H1 (cell line): ENCODE measurements at regions not wholly inside any gene's neighbourhood (a gene's known extent, or its start where the extent isn't known, plus 50 kb on each side); places are given as distances from the start of the nearest gene placed in this dataset.

Source experiments
- CTCF ChIA-PET: fragments of 300-600 bp; sonication (Branson Sonifier 250); formaldehyde crosslinking; loops from one replicate; lab custom pipeline; 2021; ENCODE audit not compliant: partially characterized antibody; lab: Charles Lee
- POLR2A ChIA-PET: fragments of 300-600 bp; sonication (Branson Sonifier 250); formaldehyde crosslinking; loops from one replicate; lab custom pipeline; 2021; ENCODE audit warnings: inconsistent platforms; ENCODE audit not compliant: partially characterized antibody; lab: Charles Lee
- DNase-seq, 2 experiments: peaks; one replicate each; pipeline versions ENCODE4 v3.0.0 to v3.0.0-alpha.2; 2010 to 2022; ENCODE audit warnings: low spot score in 2 of 2, low read depth in 1 of 2, mixed read lengths in 1 of 2
- FAIRE-seq: peaks from 2 replicates; lab custom pipeline; 2011; peaks lifted over from hg19 to GRCh38; lab: Jason Lieb, UNC
- H2AFZ ChIP-seq: 2 replicates; pipeline ENCODE4 v1.8.1; 2012; ENCODE audit warnings: low read length, inconsistent platforms
- H2AK5ac ChIP-seq: 2 replicates; pipeline ENCODE4 v1.6.1; 2013; ENCODE audit warnings: low read depth, low read length
- H2BK120ac ChIP-seq: replicated peaks from 2 replicates; pipeline ENCODE3; 2013; ENCODE audit warnings: low read depth, low read length, inconsistent platforms
- H2BK12ac ChIP-seq: 2 replicates; pipeline ENCODE4 v1.6.1; 2013; ENCODE audit warnings: low read depth, low read length
- H2BK15ac ChIP-seq: 2 replicates; pipeline ENCODE4 v1.6.1; 2013; ENCODE audit warnings: low read length
- H2BK20ac ChIP-seq: 2 replicates; pipeline ENCODE4 v1.6.1; 2013; ENCODE audit warnings: low read length
- H2BK5ac ChIP-seq: 2 replicates; pipeline ENCODE4 v1.6.1; 2013; ENCODE audit warnings: low read depth, low read length
- H3K14ac ChIP-seq: 2 replicates; pipeline ENCODE4 v1.6.1; 2013; ENCODE audit warnings: inconsistent platforms; ENCODE audit not compliant: insufficient read length
- H3K18ac ChIP-seq: 2 replicates; pipeline ENCODE4 v1.6.1; 2013; ENCODE audit warnings: low read length; ENCODE audit errors: extremely low read depth
- H3K23ac ChIP-seq: 2 replicates; pipeline ENCODE4 v1.6.1; 2013; ENCODE audit warnings: inconsistent platforms; ENCODE audit not compliant: insufficient read length
- H3K23me2 ChIP-seq: 2 replicates; pipeline ENCODE4 v1.6.1; 2013; ENCODE audit warnings: low read depth, low read length
- H3K27ac ChIP-seq: 2 replicates; pipeline ENCODE4 v1.6.1; 2011; ENCODE audit warnings: low read depth, low read length, inconsistent platforms
- H3K27me3 ChIP-seq, 4 experiments: replicated peaks in 1 of 4; 1 replicate in 1 of 4; 2 replicates in 3 of 4; pipeline versions ENCODE4 v1.6.1 to v1.8.1; 2011 to 2013; ENCODE audit warnings: low read length in 3 of 4, mild to moderate bottlenecking in 3 of 4, inconsistent platforms in 2 of 4, mixed read lengths in 2 of 4, moderate library complexity in 1 of 4; ENCODE audit not compliant: control insufficient read depth in 3 of 4, insufficient read depth in 3 of 4; ENCODE audit errors: extremely low read depth in 1 of 4
- H3K36me3 ChIP-seq, 4 experiments: 2 replicates each; pipeline versions ENCODE4 v1.6.1 to v1.8.1; 2011 to 2013; ENCODE audit warnings: mild to moderate bottlenecking in 4 of 4, low read length in 3 of 4, moderate library complexity in 2 of 4, control low read depth in 1 of 4, inconsistent platforms in 1 of 4; ENCODE audit not compliant: insufficient read depth in 4 of 4, control insufficient read depth in 2 of 4
- H3K4ac ChIP-seq: replicated peaks from 2 replicates; pipeline ENCODE3; 2013; ENCODE audit warnings: low read length, low read depth, mixed read lengths, inconsistent platforms; ENCODE audit not compliant: insufficient read length
- H3K4me1 ChIP-seq, 4 experiments: replicated peaks in 1 of 4; 1 replicate in 1 of 4; 2 replicates in 3 of 4; pipeline versions ENCODE4 v1.6.1 to v1.8.1; 2011 to 2013; ENCODE audit warnings: low read length in 3 of 4, inconsistent platforms in 2 of 4, mixed read lengths in 1 of 4; ENCODE audit not compliant: insufficient read depth in 4 of 4, control insufficient read depth in 3 of 4
- H3K4me2 ChIP-seq, 2 experiments: 2 replicates each; pipeline versions ENCODE4 v1.6.1 to v1.8.1; 2011 to 2013; ENCODE audit warnings: low read depth in 2 of 2, low read length in 2 of 2, control low read depth in 1 of 2, inconsistent platforms in 1 of 2, mild to moderate bottlenecking in 1 of 2; ENCODE audit not compliant: insufficient read depth in 1 of 2
- H3K4me3 ChIP-seq, 4 experiments: fragments of 200-600, 300-600 bp in 1 of 4; sonication (generic), shearing (Covaris generic), sonication (Bioruptor Twin) in 1 of 4; 2 replicates each; pipeline versions ENCODE4 v1.5.1 to v1.8.1; 2011 to 2016; ENCODE audit warnings: low read length in 4 of 4, low read depth in 3 of 4, control low read depth in 2 of 4, inconsistent platforms in 2 of 4, mild to moderate bottlenecking in 2 of 4, mixed read lengths in 1 of 4, moderate library complexity in 1 of 4; ENCODE audit not compliant: insufficient read depth in 2 of 4; ENCODE audit errors: extremely low read depth in 1 of 4
- H3K56ac ChIP-seq: replicated peaks from 2 replicates; pipeline ENCODE3; 2013; ENCODE audit warnings: low read depth, mild to moderate bottlenecking, mixed read lengths, low read length, inconsistent platforms; ENCODE audit not compliant: insufficient read length
- H3K79me1 ChIP-seq: 2 replicates; pipeline ENCODE4 v1.6.1; 2013; ENCODE audit warnings: low read depth, low read length, control low read depth
- H3K79me2 ChIP-seq, 2 experiments: 2 replicates each; pipeline versions ENCODE4 v1.6.1 to v1.8.1; 2012 to 2013; ENCODE audit warnings: low read length in 2 of 2, mild to moderate bottlenecking in 2 of 2, inconsistent platforms in 1 of 2; ENCODE audit not compliant: insufficient read depth in 2 of 2, control insufficient read depth in 1 of 2
- H3K9ac ChIP-seq, 4 experiments: replicated peaks in 1 of 4; 1 replicate in 1 of 4; 2 replicates in 3 of 4; pipeline versions ENCODE4 v1.6.1 to v1.8.1; 2011 to 2013; ENCODE audit warnings: low read depth in 3 of 4, low read length in 3 of 4, control low read depth in 2 of 4, mild to moderate bottlenecking in 2 of 4, moderate library complexity in 2 of 4, inconsistent platforms in 1 of 4; ENCODE audit errors: extremely low read depth in 1 of 4
- H3K9me3 ChIP-seq, 2 experiments: 2 replicates each; pipeline versions ENCODE4 v1.6.1 to v1.8.1; 2012 to 2013; ENCODE audit warnings: mild to moderate bottlenecking in 2 of 2, moderate library complexity in 2 of 2, control low read depth in 1 of 2, inconsistent platforms in 1 of 2, low read depth in 1 of 2, low read length in 1 of 2, mixed read lengths in 1 of 2; ENCODE audit not compliant: insufficient read depth in 2 of 2
- H4K20me1 ChIP-seq, 2 experiments: replicated peaks in 1 of 2; 2 replicates each; pipeline versions ENCODE3 to v1.8.1; 2011 to 2013; ENCODE audit warnings: inconsistent platforms in 2 of 2, low read length in 2 of 2, mild to moderate bottlenecking in 1 of 2; ENCODE audit not compliant: insufficient read depth in 2 of 2, control insufficient read depth in 1 of 2
- H4K5ac ChIP-seq: 2 replicates; pipeline ENCODE4 v1.6.1; 2013; ENCODE audit warnings: low read length, low read depth, mixed read lengths, inconsistent platforms; ENCODE audit not compliant: insufficient read length
- H4K8ac ChIP-seq: 2 replicates; pipeline ENCODE4 v1.8.0; 2013; ENCODE audit warnings: mild to moderate bottlenecking, moderate library complexity, low read length, inconsistent platforms; ENCODE audit not compliant: insufficient read depth; ENCODE audit errors: extremely low read depth
- H4K91ac ChIP-seq: replicated peaks from 2 replicates; pipeline ENCODE3; 2013; ENCODE audit warnings: low read length, mixed read lengths, inconsistent platforms; ENCODE audit not compliant: insufficient read length
- EP300 ChIP-seq, 2 experiments: IDR thresholded peaks; 1 replicate in 1 of 2; 2 replicates in 1 of 2; pipeline ENCODE4 v1.6.1; 2011 to 2012; ENCODE audit warnings: low read depth in 2 of 2, low read length in 2 of 2, mild to moderate bottlenecking in 2 of 2, borderline replicate concordance in 1 of 2, inconsistent platforms in 1 of 2, moderate library complexity in 1 of 2
- HDAC2 ChIP-seq, 2 experiments: fragments of 300-600 bp in 1 of 2; sonication (generic) in 1 of 2; IDR thresholded peaks; 2 replicates each; pipeline ENCODE4 v1.6.1; 2011 to 2012; ENCODE audit warnings: low read depth in 2 of 2, low read length in 2 of 2, mild to moderate bottlenecking in 2 of 2, moderate library complexity in 2 of 2, borderline replicate concordance in 1 of 2, inconsistent platforms in 1 of 2
- KDM5A ChIP-seq: fragments of 200-600 bp; IDR thresholded peaks from 2 replicates; pipeline ENCODE4 v1.7.1; 2012; ENCODE audit warnings: mild to moderate bottlenecking, low read length, inconsistent platforms, mixed read lengths
- USF2 ChIP-seq: IDR thresholded peaks from 2 replicates; pipeline ENCODE4 v1.6.1; 2011; ENCODE audit warnings: low read length, improper control_type of control experiment

- Histone ChIP-seq H3K9ac (no peak overlapping the region), H3K23ac (no peak overlapping the region), H3K4ac (no peak overlapping the region), H2BK5ac (no peak overlapping the region), H4K20me1 (no peaks in the 10 kb centered on the region), H4K5ac (no peak overlapping the region), H2AFZ (no peak overlapping the region), H4K8ac (no peak overlapping the region), H2BK15ac (no peak overlapping the region), H2BK20ac (no peak overlapping the region), H3K56ac (no peak overlapping the region), H3K9me3 (no peaks in the 10 kb centered on the region), H3K4me2 (no peak overlapping the region), H3K27me3 (no peaks in the 10 kb centered on the region), H3K14ac (no peak overlapping the region), H3K79me2 (no peaks in the 10 kb centered on the region)
- TF ChIP-seq USF2 = no peak
- TF ChIP-seq KDM5A = no peak
- TF ChIP-seq EP300 (IDR thresholded peaks at IDR 0.05; ENCODE audit: borderline replicate concordance in 1 of 2, low read depth in 2 of 2, low read length in 2 of 2) = no peak
- no peak for TF ChIP-seq HDAC2 (IDR thresholded peaks at IDR 0.05; ENCODE audit: borderline replicate concordance in 1 of 2, low read depth in 2 of 2, low read length in 2 of 2)
- TF ChIP-seq, all 59 proteins: peak for 0
- H3K27ac ChIP-seq = no peak overlapping the region
- H3K79me1 ChIP-seq = no peaks in the 10 kb centered on the region
- DNase-seq = no peak
- ChIA-PET POLR2A (no interaction called here), CTCF (interaction anchor here (0.7 to 0.8 kb wide), 2 partner anchors 22 to 56 kb away, joined by 3 read pairs; no protein-coding TSS in a partner anchor)
- H4K91ac ChIP-seq = no peak overlapping the region
- no peak overlapping the region for H2BK120ac ChIP-seq
- no peaks in the 10 kb centered on the region for H3K23me2 ChIP-seq
- H3K4me3 ChIP-seq = no peak overlapping the region
- H3K36me3 ChIP-seq = no peaks in the 10 kb centered on the region
- H2AK5ac ChIP-seq = no peak overlapping the region
- no peaks in the 10 kb centered on the region for H3K4me1 ChIP-seq
- no peak overlapping the region for H2BK12ac ChIP-seq
- FAIRE-seq = no peak
- H3K18ac ChIP-seq = no peak overlapping the region
These were observed 195.1 kb downstream of the SI start for GRCh38 chr3:164883171-164883570.
